Choroid plexus epithelial cell (primary cell): ENCODE measurements at regions not wholly inside any gene's neighbourhood (a gene's known extent, or its start where the extent isn't known, plus 50 kb on each side); places are given as distances from the start of the nearest gene placed in this dataset.

Experiments used
- DNase-seq: peaks from one replicate; pipeline ENCODE4 v3.0.0-alpha.2; 2010; ENCODE audit warnings: low read depth
- H3K4me3 ChIP-seq: 2 replicates; pipeline ENCODE4 v1.5.1; 2011; ENCODE audit warnings: low read depth, mild to moderate bottlenecking, control low read depth, low read length, moderate library complexity
- TF ChIP-seq, protein P1 (sequence below): conservative IDR thresholded peaks from 2 replicates; pipeline ENCODE4 v1.5.1; 2011; ENCODE audit warnings: low read depth, mild to moderate bottlenecking, control low read depth, inconsistent platforms, low read length, moderate library complexity

GRCh38 chr12:86551146-86551571 is 295.0 kb upstream of the MGAT4C start:
- H3K4me3 ChIP-seq, result no peak overlapping the region
- DNase-seq, result peak; percentile 2
- TF ChIP-seq, protein P1, sequence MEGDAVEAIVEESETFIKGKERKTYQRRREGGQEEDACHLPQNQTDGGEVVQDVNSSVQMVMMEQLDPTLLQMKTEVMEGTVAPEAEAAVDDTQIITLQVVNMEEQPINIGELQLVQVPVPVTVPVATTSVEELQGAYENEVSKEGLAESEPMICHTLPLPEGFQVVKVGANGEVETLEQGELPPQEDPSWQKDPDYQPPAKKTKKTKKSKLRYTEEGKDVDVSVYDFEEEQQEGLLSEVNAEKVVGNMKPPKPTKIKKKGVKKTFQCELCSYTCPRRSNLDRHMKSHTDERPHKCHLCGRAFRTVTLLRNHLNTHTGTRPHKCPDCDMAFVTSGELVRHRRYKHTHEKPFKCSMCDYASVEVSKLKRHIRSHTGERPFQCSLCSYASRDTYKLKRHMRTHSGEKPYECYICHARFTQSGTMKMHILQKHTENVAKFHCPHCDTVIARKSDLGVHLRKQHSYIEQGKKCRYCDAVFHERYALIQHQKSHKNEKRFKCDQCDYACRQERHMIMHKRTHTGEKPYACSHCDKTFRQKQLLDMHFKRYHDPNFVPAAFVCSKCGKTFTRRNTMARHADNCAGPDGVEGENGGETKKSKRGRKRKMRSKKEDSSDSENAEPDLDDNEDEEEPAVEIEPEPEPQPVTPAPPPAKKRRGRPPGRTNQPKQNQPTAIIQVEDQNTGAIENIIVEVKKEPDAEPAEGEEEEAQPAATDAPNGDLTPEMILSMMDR, result no peak

DNA sequence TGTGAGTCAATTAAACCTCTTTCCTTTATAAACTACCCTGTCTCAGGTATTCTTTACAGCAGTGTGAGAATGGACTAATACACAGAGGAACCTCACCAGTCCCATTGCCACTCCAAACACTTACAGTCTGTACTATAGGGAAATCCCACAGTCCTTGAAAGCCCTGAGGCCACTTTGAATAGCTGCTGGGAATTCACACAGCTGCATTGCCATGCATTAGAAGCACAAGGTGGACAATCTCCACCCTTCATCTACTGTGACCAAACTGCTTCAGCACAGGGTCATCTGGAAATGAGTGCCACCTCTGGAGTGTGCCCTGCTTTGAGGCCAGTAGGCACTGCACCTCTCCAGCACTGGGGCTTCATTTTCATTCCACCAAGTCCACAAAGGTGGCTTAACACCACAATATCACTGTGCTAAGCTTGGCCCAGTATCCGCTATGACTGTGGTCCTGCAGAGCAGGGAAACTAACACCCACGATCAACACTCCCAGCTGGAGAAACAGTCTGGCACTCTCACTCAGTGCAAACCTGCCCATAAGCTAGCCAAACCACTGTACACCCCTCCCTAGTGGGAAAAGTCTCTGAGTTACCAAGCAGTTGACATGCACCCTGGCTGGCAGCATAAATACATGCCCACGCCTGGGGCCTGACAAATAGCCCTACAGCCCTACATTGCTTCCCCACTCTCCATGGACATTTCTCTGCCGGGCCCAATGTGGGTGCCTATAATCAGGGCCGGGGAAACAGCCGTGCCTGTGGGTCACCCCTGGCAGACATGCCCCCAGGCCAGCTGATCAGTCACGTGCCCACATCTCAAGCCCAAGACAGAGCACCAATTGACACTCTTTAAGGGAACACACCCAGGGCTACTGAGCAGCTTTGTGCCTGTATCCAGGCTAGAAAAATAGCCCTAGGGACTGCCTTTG is 294.3 kb upstream of the MGAT4C start:
- no peak for DNase-seq
- H3K4me3 ChIP-seq, result no peak overlapping the region
- TF ChIP-seq, protein P1, result no peak

DNA sequence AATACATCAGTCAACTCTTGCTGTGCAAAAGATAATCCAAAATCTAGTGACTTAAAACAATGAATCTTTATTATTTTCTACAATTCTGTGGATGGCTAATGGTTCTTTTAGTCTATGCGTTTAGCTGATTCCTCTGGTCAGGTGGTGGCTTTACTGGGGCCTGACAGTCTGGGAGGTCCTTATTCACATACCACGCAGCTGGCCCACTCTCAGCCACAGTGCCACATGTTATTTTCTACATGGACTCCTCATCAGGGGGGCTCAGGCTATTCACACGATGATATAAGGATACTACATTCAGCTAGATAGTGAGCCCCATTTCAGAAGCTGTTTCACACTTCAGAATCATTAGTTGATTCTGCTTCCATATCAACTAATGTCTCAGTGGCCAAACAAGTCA is 287.5 kb upstream of the MGAT4C start:
- no peak for DNase-seq
- H3K4me3 ChIP-seq, result no peak overlapping the region
- TF ChIP-seq, protein P1, result no peak

DNA sequence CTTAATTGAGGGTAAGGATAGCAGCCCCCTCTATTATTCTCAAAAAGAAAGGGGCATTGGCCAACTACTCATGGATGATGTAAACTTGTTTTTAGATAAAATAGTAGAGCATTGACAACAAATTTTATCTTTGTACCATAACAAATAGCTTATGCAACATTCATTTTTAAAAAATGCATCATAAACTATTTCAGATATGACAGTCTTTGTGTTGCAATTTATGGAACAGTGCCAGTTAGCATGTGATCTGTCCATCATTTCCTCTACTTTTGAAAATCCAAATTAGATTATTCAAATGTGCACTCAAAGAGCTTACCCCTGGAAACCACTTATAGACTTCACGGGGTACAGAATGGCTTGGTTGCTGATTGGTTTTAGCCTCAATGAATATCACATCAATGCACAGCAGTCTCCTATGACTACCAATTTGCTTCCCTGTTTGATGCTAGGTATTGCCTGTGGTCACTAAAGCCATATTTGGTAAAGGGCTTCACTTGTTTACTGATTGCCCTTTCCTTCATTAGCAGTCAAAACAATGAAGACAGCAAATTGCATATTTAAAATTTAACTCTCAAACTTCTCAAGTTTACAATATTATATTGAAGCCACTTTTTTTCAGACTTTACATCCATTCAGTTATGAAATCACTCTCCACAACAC is 274.9 kb upstream of the MGAT4C start:
- TF ChIP-seq, protein P1, result no peak
- peak; percentile 76 for DNase-seq

GRCh38 chr12:86526060-86526595 is 269.9 kb upstream of the MGAT4C start:
- H3K4me3 ChIP-seq, result no peak overlapping the region
- TF ChIP-seq, protein P1, result no peak
- no peak for DNase-seq

More for the DNA sequence above, 274.9 kb upstream of the MGAT4C start:
- H3K4me3 ChIP-seq, result no peak overlapping the region

DNA sequence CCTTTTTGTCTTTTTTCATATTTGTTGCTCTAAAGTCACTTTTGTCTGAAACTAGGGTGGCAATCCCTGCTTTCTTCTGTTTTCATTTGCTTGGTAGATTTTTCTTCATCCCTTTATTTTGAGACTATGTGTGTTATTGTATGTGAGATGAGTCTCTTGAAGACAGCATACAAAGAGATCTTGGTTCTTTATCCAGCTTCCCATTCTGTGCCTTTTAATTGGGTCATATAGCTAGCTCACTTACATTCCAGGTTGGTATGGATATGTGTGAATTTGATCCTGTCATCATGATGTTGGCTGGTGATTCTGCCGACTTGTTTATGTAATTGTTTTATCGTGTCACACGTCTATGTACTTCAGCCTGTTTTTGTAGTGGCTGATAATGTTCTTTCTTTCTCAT is 267.7 kb upstream of the MGAT4C start:
- no peak overlapping the region for H3K4me3 ChIP-seq
- no peak for DNase-seq
- TF ChIP-seq, protein P1, result no peak
